GM12875 (cell line): ENCODE measurements at regions not wholly inside any gene's neighbourhood (a gene's known extent, or its start where the extent isn't known, plus 50 kb on each side); places are given as distances from the start of the nearest gene placed in this dataset.

Source experiments
- H3K4me3 ChIP-seq: one replicate; pipeline ENCODE4 v1.5.1; 2011; ENCODE audit warnings: low read depth, low read length, control low read depth
- CTCF ChIP-seq: IDR thresholded peaks from 2 replicates; pipeline ENCODE4 v1.5.1; 2011; ENCODE audit warnings: low read depth, mild to moderate bottlenecking, control low read depth, inconsistent platforms, low read length, moderate library complexity, borderline replicate concordance; ENCODE audit not compliant: insufficient read depth

GRCh38 chr9:135035781-135036760, 51.4 kb upstream of the OLFM1 start:
- TF ChIP-seq CTCF = no peak
- H3K4me3 ChIP-seq = no peak overlapping the region

GRCh38 chr9:135036861-135037465, 50.5 kb upstream of the OLFM1 start:
- TF ChIP-seq CTCF = no peak
- H3K4me3 ChIP-seq = no peak overlapping the region

GRCh38 chr9:135037521-135038250, 49.8 kb upstream of the OLFM1 start:
- no peak for TF ChIP-seq CTCF

More at GRCh38 chr9:135037521-135038250, 49.8 kb upstream of the OLFM1 start:
- no peak overlapping the region for H3K4me3 ChIP-seq
